ENCODE measurements at regions not wholly inside any gene's neighbourhood (a gene's known extent, or its start where the extent isn't known, plus 50 kb on each side); places are given as distances from the start of the nearest gene placed in this dataset.
"Not testable (repeated sequence)": the region's sequence is repeated elsewhere in the genome, so short reads cannot be mapped to it uniquely, and the experiment has no call there.

DNA sequence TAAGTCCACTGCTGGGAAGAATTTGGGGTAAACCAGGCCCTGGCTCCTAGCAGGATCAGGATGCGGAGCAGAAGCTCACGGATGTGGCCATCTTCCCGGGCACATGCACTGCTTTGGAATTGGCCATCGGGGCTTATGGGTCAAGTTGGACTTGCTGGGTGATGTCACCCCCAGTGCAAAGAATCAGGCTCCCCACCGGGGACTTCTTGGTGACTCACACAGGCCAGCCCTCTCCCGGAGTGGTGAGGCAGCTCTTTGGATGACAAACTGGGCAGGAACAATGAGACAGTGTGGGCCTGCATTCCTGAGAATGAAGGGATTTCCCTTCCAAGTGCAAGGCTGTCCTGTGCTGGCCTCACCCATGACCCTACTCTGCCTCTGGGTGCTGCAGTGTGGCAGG, 128.8 kb upstream of the ANO1 start:
- no peak overlapping the region for H3K4me3 ChIP-seq (ENCODE audit: low read depth, poor library complexity, severe bottlenecking)
- TF ChIP-seq, protein P1, sequence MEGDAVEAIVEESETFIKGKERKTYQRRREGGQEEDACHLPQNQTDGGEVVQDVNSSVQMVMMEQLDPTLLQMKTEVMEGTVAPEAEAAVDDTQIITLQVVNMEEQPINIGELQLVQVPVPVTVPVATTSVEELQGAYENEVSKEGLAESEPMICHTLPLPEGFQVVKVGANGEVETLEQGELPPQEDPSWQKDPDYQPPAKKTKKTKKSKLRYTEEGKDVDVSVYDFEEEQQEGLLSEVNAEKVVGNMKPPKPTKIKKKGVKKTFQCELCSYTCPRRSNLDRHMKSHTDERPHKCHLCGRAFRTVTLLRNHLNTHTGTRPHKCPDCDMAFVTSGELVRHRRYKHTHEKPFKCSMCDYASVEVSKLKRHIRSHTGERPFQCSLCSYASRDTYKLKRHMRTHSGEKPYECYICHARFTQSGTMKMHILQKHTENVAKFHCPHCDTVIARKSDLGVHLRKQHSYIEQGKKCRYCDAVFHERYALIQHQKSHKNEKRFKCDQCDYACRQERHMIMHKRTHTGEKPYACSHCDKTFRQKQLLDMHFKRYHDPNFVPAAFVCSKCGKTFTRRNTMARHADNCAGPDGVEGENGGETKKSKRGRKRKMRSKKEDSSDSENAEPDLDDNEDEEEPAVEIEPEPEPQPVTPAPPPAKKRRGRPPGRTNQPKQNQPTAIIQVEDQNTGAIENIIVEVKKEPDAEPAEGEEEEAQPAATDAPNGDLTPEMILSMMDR (IDR thresholded peaks at IDR 0.05): no peak
- no peak for TF ChIP-seq POLR2A (IDR thresholded peaks at IDR 0.05)
- no peak for DNase-seq (ENCODE audit: low spot score in 2 of 2)
- intact Hi-C loops (cut with DNase I; ENCODE audit: low total_unique reads): no loop called here
- WGBS, 2 donors: 57 to 72% methylated on average over 6 of the region's 6 CpGs

DNA sequence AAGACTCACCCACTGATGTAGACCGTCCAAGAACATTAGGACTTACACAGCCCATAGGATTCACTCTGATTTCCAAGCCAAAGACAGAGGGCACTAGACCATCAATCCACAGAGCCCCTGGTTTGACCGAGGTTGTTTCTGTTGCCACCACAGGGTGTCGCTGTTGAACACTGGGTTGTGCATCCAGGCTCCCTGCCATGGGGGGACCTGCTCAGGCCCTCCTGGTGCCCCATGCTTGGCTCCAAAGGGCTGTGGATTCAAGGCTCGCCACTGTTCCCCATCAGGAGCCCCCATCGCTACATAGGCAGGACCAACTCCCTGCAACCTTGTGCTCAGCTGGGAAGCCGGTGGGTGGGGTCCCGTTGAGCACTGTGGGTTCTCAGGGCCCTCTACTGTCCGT, 128.0 kb upstream of the ANO1 start:
- WGBS, 2 donors: 68% methylated on average over 7 to 8 of the region's 8 CpGs
- intact Hi-C loops (cut with DNase I; ENCODE audit: low total_unique reads): no loop called here
- TF ChIP-seq POLR2A (IDR thresholded peaks at IDR 0.05): no peak
- TF ChIP-seq, protein P1 (IDR thresholded peaks at IDR 0.05): no peak
- DNase-seq (ENCODE audit: low spot score in 2 of 2): no peak
- H3K4me3 ChIP-seq (ENCODE audit: low read depth, poor library complexity, severe bottlenecking): no peak overlapping the region

DNA sequence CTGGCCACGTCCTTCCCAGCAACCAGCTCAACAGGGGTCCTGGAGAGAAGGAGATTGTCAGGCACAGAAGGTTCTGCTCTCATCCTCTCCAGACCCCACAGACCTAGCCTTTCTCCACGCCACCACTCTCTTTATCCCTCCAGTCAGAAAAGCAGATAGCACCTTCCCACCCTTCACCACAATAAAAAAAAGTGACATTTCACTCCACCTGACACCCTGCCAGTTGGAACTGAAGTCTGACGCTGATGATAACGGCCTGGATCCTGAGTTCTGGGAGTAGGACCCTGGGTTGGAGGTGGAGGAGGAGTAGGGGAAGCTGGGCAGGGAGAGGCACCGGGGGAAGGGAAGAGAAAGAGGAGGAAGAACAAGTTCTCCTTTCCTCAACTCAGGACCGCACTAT, 127.5 kb upstream of the ANO1 start:
- TF ChIP-seq POLR2A (IDR thresholded peaks at IDR 0.05): no peak
- TF ChIP-seq, protein P1 (IDR thresholded peaks at IDR 0.05): no peak
- 57 to 70% methylated on average over 6 of the region's 6 CpGs for WGBS, 2 donors
- no peak for DNase-seq (ENCODE audit: low spot score in 2 of 2)
- intact Hi-C loops (cut with DNase I; ENCODE audit: low total_unique reads): no loop called here
- H3K4me3 ChIP-seq (ENCODE audit: low read depth, poor library complexity, severe bottlenecking): no peak overlapping the region

DNA sequence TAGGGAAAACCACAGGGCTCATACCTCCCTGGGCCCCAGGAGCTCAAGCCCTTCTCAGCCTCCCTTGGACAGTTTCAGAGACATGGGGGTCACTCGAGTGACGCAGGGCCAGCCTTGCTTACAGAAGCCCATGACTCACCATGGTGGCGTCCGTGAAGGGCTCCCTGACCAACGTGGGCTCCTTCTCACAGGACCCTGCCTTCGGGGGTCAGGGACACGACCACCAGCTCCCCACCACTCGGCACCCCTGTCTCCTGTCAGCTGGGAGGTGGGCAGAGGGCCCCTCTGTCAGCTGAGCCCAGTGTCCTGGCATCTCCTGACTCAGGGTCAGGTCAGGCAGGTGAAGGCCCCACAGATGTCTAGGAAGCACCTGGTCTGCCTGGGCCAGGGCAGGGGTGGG, 126.3 kb upstream of the ANO1 start:
- H3K4me3 ChIP-seq (ENCODE audit: low read depth, poor library complexity, severe bottlenecking): no peak overlapping the region
- intact Hi-C loops (cut with DNase I; ENCODE audit: low total_unique reads): no loop called here
- 89 to 92% methylated on average over 2 to 8 of the region's 8 CpGs for WGBS, 2 donors
- no peak for TF ChIP-seq POLR2A (IDR thresholded peaks at IDR 0.05)
- TF ChIP-seq, protein P1 (IDR thresholded peaks at IDR 0.05): no peak
- DNase-seq (ENCODE audit: low spot score in 2 of 2): no peak

DNA sequence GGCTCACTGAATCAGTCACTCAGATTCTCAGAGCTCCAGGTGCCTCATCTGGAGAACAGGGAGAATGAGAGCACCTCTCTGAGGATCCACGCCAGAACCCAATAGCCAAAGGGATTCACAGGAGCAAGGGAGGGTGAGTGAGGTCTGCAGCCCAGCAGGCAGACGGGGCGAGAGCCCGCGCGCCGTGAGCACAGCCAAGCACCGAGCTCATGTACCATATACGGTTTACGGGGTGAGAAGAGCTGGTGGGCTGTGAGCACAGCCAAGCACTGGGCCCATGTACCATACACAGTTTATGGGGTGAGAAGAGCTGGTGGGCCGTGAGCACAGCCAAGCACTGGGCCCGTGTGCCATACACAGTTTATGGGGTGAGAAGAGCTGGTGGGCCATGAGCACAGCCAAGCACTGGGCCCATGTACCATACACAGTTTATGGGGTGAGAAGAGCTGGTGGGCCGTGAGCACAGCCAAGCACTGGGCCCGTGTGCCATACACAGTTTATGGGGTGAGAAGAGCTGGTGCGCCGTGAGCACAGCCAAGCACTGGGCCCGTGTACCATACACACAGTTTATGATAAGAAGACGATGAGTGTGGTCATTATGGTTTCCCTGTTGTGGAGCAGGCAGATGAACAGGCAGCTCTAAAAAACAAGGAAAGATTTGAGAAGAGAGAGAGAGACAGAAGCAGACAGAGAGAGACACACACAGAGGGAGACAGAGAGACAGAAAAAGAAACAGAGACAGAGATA, 125.7 kb upstream of the ANO1 start:
- DNase-seq (ENCODE audit: low spot score in 2 of 2); intact Hi-C loops (cut with DNase I; ENCODE audit: low total_unique reads); H3K4me3 ChIP-seq (ENCODE audit: low read depth, poor library complexity, severe bottlenecking): not testable (repeated sequence)
- WGBS, 2 donors: 83 to 89% methylated on average over 18 of the region's 18 CpGs

DNA sequence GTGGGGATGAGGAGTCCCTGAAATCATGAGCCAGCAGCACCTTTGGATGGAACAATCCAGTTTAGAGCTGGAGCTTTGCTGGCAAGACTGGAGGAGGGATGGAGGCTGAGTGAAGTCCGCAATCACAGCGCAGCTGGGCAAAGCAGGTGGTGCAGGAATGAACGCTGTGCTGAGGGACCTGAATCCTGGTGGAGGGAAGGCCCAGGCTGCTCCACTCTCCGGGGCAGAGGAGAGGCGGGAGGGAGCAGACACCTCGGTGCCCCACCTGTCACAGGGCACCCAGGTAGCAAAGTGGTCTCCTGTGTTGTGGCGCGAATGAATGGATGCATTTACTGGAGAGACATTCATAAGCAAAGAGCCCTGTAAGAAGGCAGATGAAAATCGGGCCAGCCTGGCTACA, 124.8 kb upstream of the ANO1 start:
- DNase-seq (ENCODE audit: low spot score in 2 of 2): no peak
- intact Hi-C loops (cut with DNase I; ENCODE audit: low total_unique reads): no loop called here
- no peak for TF ChIP-seq POLR2A (IDR thresholded peaks at IDR 0.05)
- WGBS, 2 donors: 83 to 86% methylated on average over 9 of the region's 9 CpGs
- no peak overlapping the region for H3K4me3 ChIP-seq (ENCODE audit: low read depth, poor library complexity, severe bottlenecking)

DNA sequence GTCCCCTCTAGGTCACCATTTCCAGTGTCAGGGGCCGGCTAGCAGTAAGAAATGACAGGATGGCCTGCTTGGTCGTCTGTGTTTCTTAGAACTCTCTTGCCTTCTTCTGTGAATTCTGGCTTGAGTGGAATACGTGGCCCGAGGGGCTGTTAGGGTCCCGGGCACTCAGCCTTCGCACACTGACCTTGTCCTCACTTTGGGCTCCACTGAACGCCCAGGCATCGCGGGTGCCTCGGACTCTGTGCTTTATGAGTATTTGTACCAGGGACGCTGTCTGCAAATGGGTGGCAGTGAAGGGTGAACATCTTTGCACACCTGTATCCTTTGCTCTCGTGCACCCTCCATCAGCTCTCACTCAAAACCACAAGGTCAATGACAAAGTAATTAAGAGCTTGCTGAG, 123.4 kb upstream of the ANO1 start:
- intact Hi-C loops (cut with DNase I; ENCODE audit: low total_unique reads): no loop called here
- whole genome bisulfite sequencing, 2 donors: 88% methylated on average over 12 of the region's 12 CpGs
- no peak for DNase-seq (ENCODE audit: low spot score in 2 of 2)
- H3K4me3 ChIP-seq (ENCODE audit: low read depth, poor library complexity, severe bottlenecking): no peak overlapping the region
- no peak for TF ChIP-seq POLR2A (IDR thresholded peaks at IDR 0.05)
- TF ChIP-seq, protein P1 (IDR thresholded peaks at IDR 0.05): no peak
